ENCODE measurements at regions not wholly inside any gene's neighbourhood (a gene's known extent, or its start where the extent isn't known, plus 50 kb on each side); places are given as distances from the start of the nearest gene placed in this dataset.

DNA sequence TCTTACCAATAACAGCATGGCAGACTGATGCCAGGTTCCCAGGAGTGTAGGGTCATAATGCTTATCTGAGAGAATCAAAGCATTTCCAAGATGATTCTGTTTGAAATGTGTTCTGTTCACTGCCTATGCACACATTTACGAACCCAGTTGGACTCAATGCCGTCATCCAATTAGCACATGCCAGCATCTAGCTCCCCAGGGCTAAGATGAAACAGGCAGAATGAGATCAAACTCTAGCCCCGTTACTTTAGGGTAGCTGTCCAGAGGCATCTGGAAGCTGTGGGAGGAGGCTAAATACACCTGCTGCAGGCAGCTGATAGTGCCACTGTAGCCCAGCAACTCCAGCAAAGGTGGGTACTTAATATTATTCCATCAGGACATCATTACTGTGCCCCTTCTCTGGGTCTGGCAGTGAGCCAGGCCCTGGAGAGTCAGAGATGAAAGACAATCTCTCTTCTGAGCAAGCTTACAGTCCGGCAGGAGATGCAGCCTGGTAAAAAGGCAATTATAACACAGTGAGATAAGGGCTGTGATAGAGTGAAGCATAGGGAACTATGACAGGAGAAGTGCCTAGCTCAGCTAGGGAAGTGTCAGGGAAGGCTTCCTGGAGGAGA is 156.4 kb upstream of the PPP2R3A start:
- TF ChIP-seq, protein P1, sequence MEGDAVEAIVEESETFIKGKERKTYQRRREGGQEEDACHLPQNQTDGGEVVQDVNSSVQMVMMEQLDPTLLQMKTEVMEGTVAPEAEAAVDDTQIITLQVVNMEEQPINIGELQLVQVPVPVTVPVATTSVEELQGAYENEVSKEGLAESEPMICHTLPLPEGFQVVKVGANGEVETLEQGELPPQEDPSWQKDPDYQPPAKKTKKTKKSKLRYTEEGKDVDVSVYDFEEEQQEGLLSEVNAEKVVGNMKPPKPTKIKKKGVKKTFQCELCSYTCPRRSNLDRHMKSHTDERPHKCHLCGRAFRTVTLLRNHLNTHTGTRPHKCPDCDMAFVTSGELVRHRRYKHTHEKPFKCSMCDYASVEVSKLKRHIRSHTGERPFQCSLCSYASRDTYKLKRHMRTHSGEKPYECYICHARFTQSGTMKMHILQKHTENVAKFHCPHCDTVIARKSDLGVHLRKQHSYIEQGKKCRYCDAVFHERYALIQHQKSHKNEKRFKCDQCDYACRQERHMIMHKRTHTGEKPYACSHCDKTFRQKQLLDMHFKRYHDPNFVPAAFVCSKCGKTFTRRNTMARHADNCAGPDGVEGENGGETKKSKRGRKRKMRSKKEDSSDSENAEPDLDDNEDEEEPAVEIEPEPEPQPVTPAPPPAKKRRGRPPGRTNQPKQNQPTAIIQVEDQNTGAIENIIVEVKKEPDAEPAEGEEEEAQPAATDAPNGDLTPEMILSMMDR (conservative IDR thresholded peaks at IDR 0.05 in 1 of 2, IDR thresholded peaks at IDR 0.05 in 1 of 2; ENCODE audit: extremely low read depth in 1 of 2, insufficient read depth in 1 of 2, low read depth in 1 of 2, low read length in 2 of 2), result no peak
- TF ChIP-seq EZH2 (IDR thresholded peaks at IDR 0.05; ENCODE audit: borderline replicate concordance, low read length), result no peak

Measured in mammary epithelial cell (primary cell).